ENCODE measurements at regions not wholly inside any gene's neighbourhood (a gene's known extent, or its start where the extent isn't known, plus 50 kb on each side); places are given as distances from the start of the nearest gene placed in this dataset.

- no peaks in the 10 kb centered on the region for H3K27me3 ChIP-seq
- H3K27ac ChIP-seq = no peak overlapping the region
- no peak for TF ChIP-seq POLR2A (IDR thresholded peaks at IDR 0.05)
- TF ChIP-seq CTCF (IDR thresholded peaks at IDR 0.05) = no peak
- intact Hi-C loops (cut with DNase I) = no loop called here
- H3K9me3 ChIP-seq = no peaks in the 10 kb centered on the region
- peak in 1 of 2 donors; percentile 2 for DNase-seq
- H3K36me3 ChIP-seq = no peaks in the 10 kb centered on the region
- H3K4me3 ChIP-seq (replicated peaks in 1 of 3) = no peak overlapping the region
- WGBS, 2 donors = 91 to 92% methylated on average over 2 of the region's 2 CpGs
- H3K4me1 ChIP-seq = peaks cover 0 to 12% of the 10 kb centered on the region in 2 donors
These were observed 100.0 kb upstream of the PPP2R3A start for GRCh38 chr3:135865553-135865952.

- TF ChIP-seq POLR2A (IDR thresholded peaks at IDR 0.05) (no peak), CTCF (IDR thresholded peaks at IDR 0.05) (no peak)
- intact Hi-C loops (cut with DNase I) = no loop called here
- H3K4me3 ChIP-seq (replicated peaks in 1 of 3) = no peak overlapping the region
- H3K4me1 ChIP-seq = peaks cover 0 to 12% of the 10 kb centered on the region in 2 donors
- H3K9me3 ChIP-seq = no peaks in the 10 kb centered on the region
- 63 to 100% methylated on average over 1 of the region's 1 CpG for WGBS, 2 donors
- no peak for DNase-seq
- no peaks in the 10 kb centered on the region for H3K27me3 ChIP-seq
- no peak overlapping the region for H3K27ac ChIP-seq
- H3K36me3 ChIP-seq = no peaks in the 10 kb centered on the region
These were observed 97.6 kb upstream of the PPP2R3A start for GRCh38 chr3:135867911-135868310.

GRCh38 chr3:135868801-135869200 lies 96.7 kb upstream of the PPP2R3A start:
- intact Hi-C loops (cut with DNase I) = no loop called here
- no peak overlapping the region for H3K4me3 ChIP-seq (replicated peaks in 1 of 3)
- H3K27ac ChIP-seq = no peak overlapping the region
- TF ChIP-seq POLR2A (IDR thresholded peaks at IDR 0.05) (no peak), CTCF (IDR thresholded peaks at IDR 0.05) (no peak)
- DNase-seq = peak; percentile 52 to 59
- no peaks in the 10 kb centered on the region for H3K27me3 ChIP-seq
- H3K4me1 ChIP-seq = peaks cover 0 to 12% of the 10 kb centered on the region in 2 donors
- 81 to 88% methylated on average over 3 of the region's 3 CpGs for WGBS, 2 donors
- no peaks in the 10 kb centered on the region for H3K9me3 ChIP-seq
- no peaks in the 10 kb centered on the region for H3K36me3 ChIP-seq

- WGBS, 2 donors = 85 to 86% methylated on average over 2 of the region's 2 CpGs
- intact Hi-C loops (cut with DNase I) = no loop called here
- H3K4me3 ChIP-seq (replicated peaks in 1 of 3) = no peak overlapping the region
- H3K27ac ChIP-seq = no peak overlapping the region
- peaks cover 0 to 12% of the 10 kb centered on the region in 2 donors for H3K4me1 ChIP-seq
- no peak for DNase-seq
- H3K9me3 ChIP-seq = no peaks in the 10 kb centered on the region
- H3K27me3 ChIP-seq = no peaks in the 10 kb centered on the region
- no peaks in the 10 kb centered on the region for H3K36me3 ChIP-seq
- TF ChIP-seq CTCF (IDR thresholded peaks at IDR 0.05) (no peak), POLR2A (IDR thresholded peaks at IDR 0.05) (no peak)
These were observed 96.0 kb upstream of the PPP2R3A start for GRCh38 chr3:135869439-135870105.

GRCh38 chr3:135871311-135871710 lies 94.2 kb upstream of the PPP2R3A start:
- no peaks in the 10 kb centered on the region for H3K36me3 ChIP-seq
- no peaks in the 10 kb centered on the region for H3K9me3 ChIP-seq
- 76 to 85% methylated on average over 1 of the region's 1 CpG for WGBS, 2 donors
- no peaks in the 10 kb centered on the region for H3K27me3 ChIP-seq
- no peak for DNase-seq
- no peak overlapping the region for H3K27ac ChIP-seq
- intact Hi-C loops (cut with DNase I) = no loop called here
- no peak overlapping the region for H3K4me3 ChIP-seq (replicated peaks in 1 of 3)
- TF ChIP-seq POLR2A (IDR thresholded peaks at IDR 0.05) (no peak), CTCF (IDR thresholded peaks at IDR 0.05) (no peak)
- peaks cover 0 to 7% of the 10 kb centered on the region in 2 donors for H3K4me1 ChIP-seq
